ENCODE measurements at regions not wholly inside any gene's neighbourhood (a gene's known extent, or its start where the extent isn't known, plus 50 kb on each side); places are given as distances from the start of the nearest gene placed in this dataset.

DNA sequence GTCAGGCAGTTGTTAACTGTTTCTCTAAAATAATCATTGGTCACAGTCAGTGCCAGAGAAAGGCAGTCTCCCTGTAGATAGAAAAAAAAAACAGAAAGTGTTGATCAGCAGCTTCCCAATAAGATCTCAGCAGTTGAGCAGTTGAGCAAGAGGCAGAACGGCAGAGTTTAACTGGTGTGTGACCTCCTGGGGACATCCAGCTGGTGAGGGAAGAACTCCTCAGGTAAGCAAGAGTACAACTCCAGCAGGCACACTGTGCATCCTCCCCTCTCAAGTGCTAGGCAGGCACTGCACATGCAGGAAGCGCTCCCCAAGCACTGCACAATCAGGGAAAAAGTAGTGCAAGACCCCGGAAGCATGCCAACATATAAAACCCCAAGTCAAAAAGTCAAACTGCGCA lies 1287.2 kb downstream of the NSUN3 start:
- H3K79me2 ChIP-seq (ENCODE audit: control insufficient read depth, insufficient read depth, low read length), result no peaks in the 10 kb centered on the region
- dilution Hi-C loops (cut with MboI; ENCODE audit: extremely low pct_ligation_motif_present, low sequenced_read_pairs), result no loop called here
- H3K4me1 ChIP-seq (ENCODE audit: control insufficient read depth, extremely low read depth, insufficient read depth, low read length), result no peaks in the 10 kb centered on the region
- no peaks in the 10 kb centered on the region for H3K9me1 ChIP-seq (ENCODE audit: control insufficient read depth, extremely low read depth, insufficient read depth, low read length)
- TF ChIP-seq EZH2 (IDR thresholded peaks at IDR 0.05; ENCODE audit: low read length), result no peak
- TF ChIP-seq, protein P1, sequence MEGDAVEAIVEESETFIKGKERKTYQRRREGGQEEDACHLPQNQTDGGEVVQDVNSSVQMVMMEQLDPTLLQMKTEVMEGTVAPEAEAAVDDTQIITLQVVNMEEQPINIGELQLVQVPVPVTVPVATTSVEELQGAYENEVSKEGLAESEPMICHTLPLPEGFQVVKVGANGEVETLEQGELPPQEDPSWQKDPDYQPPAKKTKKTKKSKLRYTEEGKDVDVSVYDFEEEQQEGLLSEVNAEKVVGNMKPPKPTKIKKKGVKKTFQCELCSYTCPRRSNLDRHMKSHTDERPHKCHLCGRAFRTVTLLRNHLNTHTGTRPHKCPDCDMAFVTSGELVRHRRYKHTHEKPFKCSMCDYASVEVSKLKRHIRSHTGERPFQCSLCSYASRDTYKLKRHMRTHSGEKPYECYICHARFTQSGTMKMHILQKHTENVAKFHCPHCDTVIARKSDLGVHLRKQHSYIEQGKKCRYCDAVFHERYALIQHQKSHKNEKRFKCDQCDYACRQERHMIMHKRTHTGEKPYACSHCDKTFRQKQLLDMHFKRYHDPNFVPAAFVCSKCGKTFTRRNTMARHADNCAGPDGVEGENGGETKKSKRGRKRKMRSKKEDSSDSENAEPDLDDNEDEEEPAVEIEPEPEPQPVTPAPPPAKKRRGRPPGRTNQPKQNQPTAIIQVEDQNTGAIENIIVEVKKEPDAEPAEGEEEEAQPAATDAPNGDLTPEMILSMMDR (optimal IDR thresholded peaks at IDR 0.05 in 1 of 3, IDR thresholded peaks at IDR 0.05 in 1 of 3, conservative IDR thresholded peaks at IDR 0.05 in 1 of 3; ENCODE audit: extremely low read depth in 1 of 3, insufficient read depth in 2 of 3, low read length in 3 of 3), result no peak
- H4K20me1 ChIP-seq (ENCODE audit: control insufficient read depth, extremely low read depth, insufficient read depth, low read length), result no peaks in the 10 kb centered on the region
- DNase-seq (ENCODE audit: low read depth, low spot score), result no peak
- H3K9ac ChIP-seq (ENCODE audit: control insufficient read depth, extremely low read depth, insufficient read depth, low read length), result no peak overlapping the region
- no peak overlapping the region for H3K27ac ChIP-seq (ENCODE audit: control insufficient read depth, insufficient read depth, low read length)
- H3K9me3 ChIP-seq (ENCODE audit: control insufficient read depth, low read depth, low read length), result no peaks in the 10 kb centered on the region
- no peak overlapping the region for H3K4me3 ChIP-seq (ENCODE audit: control insufficient read depth in 2 of 3, extremely low read depth in 1 of 3, insufficient read depth in 2 of 3, low read depth in 1 of 3, low read length in 3 of 3)
- H2AFZ ChIP-seq (ENCODE audit: control insufficient read depth, low read length), result no peak overlapping the region
- FAIRE-seq, result no peak
- no peaks in the 10 kb centered on the region for H3K27me3 ChIP-seq (ENCODE audit: control insufficient read depth, extremely low read depth, insufficient read depth, low read length)
- H3K4me2 ChIP-seq (ENCODE audit: control insufficient read depth, extremely low read depth, insufficient read depth, low read depth, low read length), result no peak overlapping the region
- no peaks in the 10 kb centered on the region for H3K36me3 ChIP-seq (ENCODE audit: control insufficient read depth in 2 of 2, extremely low read depth in 1 of 2, insufficient read depth in 2 of 2, low read length in 2 of 2)

DNA sequence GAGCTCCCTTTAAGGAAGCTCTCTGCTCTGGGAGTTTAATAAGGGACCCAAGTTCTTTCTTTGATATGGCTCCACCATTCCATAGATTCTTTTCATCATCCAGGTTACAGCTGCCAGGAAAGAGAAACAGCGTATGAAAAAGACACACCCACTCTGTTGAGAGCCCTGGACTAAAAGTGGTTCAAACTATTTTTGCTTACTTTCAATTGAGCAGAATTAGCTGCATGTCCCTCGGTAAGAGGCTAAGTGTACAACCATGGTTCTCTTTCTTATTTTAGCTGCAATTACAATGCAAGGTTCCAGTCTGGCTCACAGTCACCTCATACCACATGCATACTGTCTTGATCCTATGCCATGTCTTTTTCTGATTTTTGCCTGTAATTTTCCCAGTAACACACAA lies 1288.3 kb downstream of the NSUN3 start:
- dilution Hi-C loops (cut with MboI; ENCODE audit: extremely low pct_ligation_motif_present, low sequenced_read_pairs), result no loop called here

More for the DNA sequence above, 1288.3 kb downstream of the NSUN3 start:
- Histone ChIP-seq H3K9ac (ENCODE audit: control insufficient read depth, extremely low read depth, insufficient read depth, low read length) (no peak overlapping the region), H3K27ac (ENCODE audit: control insufficient read depth, insufficient read depth, low read length) (no peak overlapping the region), H3K27me3 (ENCODE audit: control insufficient read depth, extremely low read depth, insufficient read depth, low read length) (no peaks in the 10 kb centered on the region), H3K4me3 (ENCODE audit: control insufficient read depth in 2 of 3, extremely low read depth in 1 of 3, insufficient read depth in 2 of 3, low read depth in 1 of 3, low read length in 3 of 3) (no peak overlapping the region), H4K20me1 (ENCODE audit: control insufficient read depth, extremely low read depth, insufficient read depth, low read length) (no peaks in the 10 kb centered on the region), H3K9me3 (ENCODE audit: control insufficient read depth, low read depth, low read length) (no peaks in the 10 kb centered on the region), H3K79me2 (ENCODE audit: control insufficient read depth, insufficient read depth, low read length) (no peaks in the 10 kb centered on the region), H3K4me1 (ENCODE audit: control insufficient read depth, extremely low read depth, insufficient read depth, low read length) (no peaks in the 10 kb centered on the region), H2AFZ (ENCODE audit: control insufficient read depth, low read length) (no peak overlapping the region), H3K36me3 (ENCODE audit: control insufficient read depth in 2 of 2, extremely low read depth in 1 of 2, insufficient read depth in 2 of 2, low read length in 2 of 2) (no peaks in the 10 kb centered on the region), H3K4me2 (ENCODE audit: control insufficient read depth, extremely low read depth, insufficient read depth, low read depth, low read length) (no peak overlapping the region), H3K9me1 (ENCODE audit: control insufficient read depth, extremely low read depth, insufficient read depth, low read length) (no peaks in the 10 kb centered on the region)
- TF ChIP-seq EZH2 (IDR thresholded peaks at IDR 0.05; ENCODE audit: low read length), result no peak
- TF ChIP-seq, protein P1 (optimal IDR thresholded peaks at IDR 0.05 in 1 of 3, IDR thresholded peaks at IDR 0.05 in 1 of 3, conservative IDR thresholded peaks at IDR 0.05 in 1 of 3; ENCODE audit: extremely low read depth in 1 of 3, insufficient read depth in 2 of 3, low read length in 3 of 3), result no peak
- FAIRE-seq (no peak), DNase-seq (ENCODE audit: low read depth, low spot score) (no peak)

All from keratinocyte (primary cell).